Fibroblast of lung (primary cell): ENCODE measurements at regions not wholly inside any gene's neighbourhood (a gene's known extent, or its start where the extent isn't known, plus 50 kb on each side); places are given as distances from the start of the nearest gene placed in this dataset.

Experiments
- DNase-seq, 2 donors: peaks; one replicate each; pipeline versions ENCODE4 v3.0.0 to v3.0.0-alpha.2; 2010; ENCODE audit warnings: low read depth in 2 of 2
- H2AFZ ChIP-seq: 2 replicates; pipeline ENCODE4 v1.5.1; 2012; ENCODE audit warnings: low read length, control low read depth, inconsistent platforms
- H3K27ac ChIP-seq: 2 replicates; pipeline ENCODE4 v1.5.1; 2011; ENCODE audit warnings: low read length, control low read depth; ENCODE audit not compliant: insufficient read depth
- H3K27me3 ChIP-seq: 2 replicates; pipeline ENCODE4 v1.5.1; 2011; ENCODE audit warnings: mild to moderate bottlenecking, low read length; ENCODE audit not compliant: control insufficient read depth, insufficient read depth
- H3K36me3 ChIP-seq: 2 replicates; pipeline ENCODE4 v1.5.1; 2011; ENCODE audit warnings: low read length; ENCODE audit not compliant: control insufficient read depth, insufficient read depth
- H3K4me1 ChIP-seq: 2 replicates; pipeline ENCODE4 v1.5.1; 2011; ENCODE audit warnings: low read length; ENCODE audit not compliant: control insufficient read depth, insufficient read depth; ENCODE audit errors: extremely low read depth
- H3K4me2 ChIP-seq: 2 replicates; pipeline ENCODE4 v1.5.1; 2011; ENCODE audit warnings: low read length, control low read depth; ENCODE audit not compliant: insufficient read depth; ENCODE audit errors: extremely low read depth
- H3K4me3 ChIP-seq, 4 experiments: fragments of 200-600 bp in 1 of 4; sonication (generic) in 1 of 4; replicated peaks in 1 of 4; 2 replicates each; pipeline ENCODE4 v1.5.1; 2011 to 2016; ENCODE audit warnings: low read length in 4 of 4, low read depth in 3 of 4, mild to moderate bottlenecking in 3 of 4, control low read depth in 2 of 4, inconsistent platforms in 1 of 4, mixed read lengths in 1 of 4; ENCODE audit not compliant: insufficient read depth in 1 of 4; ENCODE audit errors: control extremely low read depth in 1 of 4
- H3K79me2 ChIP-seq: 2 replicates; pipeline ENCODE4 v1.5.1; 2012; ENCODE audit warnings: mild to moderate bottlenecking, low read length, inconsistent platforms; ENCODE audit not compliant: control insufficient read depth, insufficient read depth
- H3K9ac ChIP-seq: 2 replicates; pipeline ENCODE4 v1.5.1; 2011; ENCODE audit warnings: mild to moderate bottlenecking, low read length, control low read depth; ENCODE audit not compliant: insufficient read depth
- H3K9me3 ChIP-seq: 2 replicates; pipeline ENCODE4 v1.5.1; 2012; ENCODE audit warnings: low read depth, low read length; ENCODE audit not compliant: control insufficient read depth, insufficient read depth
- H4K20me1 ChIP-seq: 2 replicates; pipeline ENCODE4 v1.5.1; 2011; ENCODE audit warnings: low read length; ENCODE audit not compliant: control insufficient read depth, insufficient read depth; ENCODE audit errors: extremely low read depth
- CTCF ChIP-seq, 2 donors: IDR thresholded peaks in 1 of 2; conservative IDR thresholded peaks in 1 of 2; 1 replicate in 1 of 2; 2 replicates in 1 of 2; pipeline ENCODE4 v1.5.1; 2011 to 2012; ENCODE audit warnings: low read length in 2 of 2, control low read depth in 1 of 2, inconsistent platforms in 1 of 2, low read depth in 1 of 2, mild to moderate bottlenecking in 1 of 2
- EZH2 ChIP-seq: IDR thresholded peaks from 2 replicates; pipeline ENCODE4 v1.5.1; 2012; ENCODE audit warnings: low read length, control low read depth, mild to moderate bottlenecking; ENCODE audit errors: missing control alignments

GRCh38 chr2:5183031-5183430 lies 509.2 kb upstream of the SOX11 start:
- no peak overlapping the region for H3K9ac ChIP-seq
- no peaks in the 10 kb centered on the region for H3K9me3 ChIP-seq
- H2AFZ ChIP-seq = no peak overlapping the region
- DNase-seq = no peak
- H3K27me3 ChIP-seq = no peaks in the 10 kb centered on the region
- H3K79me2 ChIP-seq = no peaks in the 10 kb centered on the region
- no peak overlapping the region for H3K4me2 ChIP-seq
- H4K20me1 ChIP-seq = no peaks in the 10 kb centered on the region
- H3K27ac ChIP-seq = no peak overlapping the region
- H3K36me3 ChIP-seq = no peaks in the 10 kb centered on the region
- no peak overlapping the region for H3K4me3 ChIP-seq
- H3K4me1 ChIP-seq = no peaks in the 10 kb centered on the region
- TF ChIP-seq EZH2 = no peak
- TF ChIP-seq CTCF (conservative IDR thresholded peaks at IDR 0.05 in 1 of 2, IDR thresholded peaks at IDR 0.05 in 1 of 2; ENCODE audit: low read depth in 1 of 2, low read length in 2 of 2) = no peak

GRCh38 chr2:5187283-5187682 lies 504.9 kb upstream of the SOX11 start:
- Histone ChIP-seq H3K9ac (no peak overlapping the region), H3K4me2 (no peak overlapping the region), H3K79me2 (no peaks in the 10 kb centered on the region), H3K9me3 (no peaks in the 10 kb centered on the region), H3K4me3 (no peak overlapping the region), H3K27me3 (no peaks in the 10 kb centered on the region), H3K36me3 (no peaks in the 10 kb centered on the region), H3K27ac (no peak overlapping the region), H4K20me1 (no peaks in the 10 kb centered on the region), H3K4me1 (no peaks in the 10 kb centered on the region), H2AFZ (no peak overlapping the region)
- TF ChIP-seq CTCF (conservative IDR thresholded peaks at IDR 0.05 in 1 of 2, IDR thresholded peaks at IDR 0.05 in 1 of 2; ENCODE audit: low read depth in 1 of 2, low read length in 2 of 2) = no peak
- DNase-seq = no peak

GRCh38 chr2:5188636-5189035 lies 503.5 kb upstream of the SOX11 start:
- no peak for DNase-seq
- no peak overlapping the region for H3K4me3 ChIP-seq
- no peaks in the 10 kb centered on the region for H3K27me3 ChIP-seq
- no peaks in the 10 kb centered on the region for H4K20me1 ChIP-seq
- H3K27ac ChIP-seq = no peak overlapping the region
- no peak overlapping the region for H2AFZ ChIP-seq
- H3K9me3 ChIP-seq = no peaks in the 10 kb centered on the region
- no peak for TF ChIP-seq EZH2
- no peak for TF ChIP-seq CTCF (conservative IDR thresholded peaks at IDR 0.05 in 1 of 2, IDR thresholded peaks at IDR 0.05 in 1 of 2; ENCODE audit: low read depth in 1 of 2, low read length in 2 of 2)
- no peak overlapping the region for H3K4me2 ChIP-seq
- H3K9ac ChIP-seq = no peak overlapping the region
- H3K36me3 ChIP-seq = no peaks in the 10 kb centered on the region
- no peaks in the 10 kb centered on the region for H3K4me1 ChIP-seq
- H3K79me2 ChIP-seq = no peaks in the 10 kb centered on the region
